ENCODE measurements at regions not wholly inside any gene's neighbourhood (a gene's known extent, or its start where the extent isn't known, plus 50 kb on each side); places are given as distances from the start of the nearest gene placed in this dataset.

GRCh38 chr11:109349276-109350080 lies 72.5 kb upstream of the C11orf87 start:
- no peak for DNase-seq (ENCODE audit: low spot score, unreplicated experiment)
- Mint-ChIP-seq H3K9me3 (ENCODE audit: low read depth) (peaks cover 10% of the 10 kb centered on the region), H3K27me3 (peaks cover 58% of the 10 kb centered on the region), H3K36me3 (ENCODE audit: insufficient read depth) (no peaks in the 10 kb centered on the region), H3K4me1 (ENCODE audit: low read depth) (peaks cover 9% of the 10 kb centered on the region), H3K4me3 (ENCODE audit: low read depth) (no peak overlapping the region), H3K27ac (no peak overlapping the region)
- TF ChIP-seq, protein P1, sequence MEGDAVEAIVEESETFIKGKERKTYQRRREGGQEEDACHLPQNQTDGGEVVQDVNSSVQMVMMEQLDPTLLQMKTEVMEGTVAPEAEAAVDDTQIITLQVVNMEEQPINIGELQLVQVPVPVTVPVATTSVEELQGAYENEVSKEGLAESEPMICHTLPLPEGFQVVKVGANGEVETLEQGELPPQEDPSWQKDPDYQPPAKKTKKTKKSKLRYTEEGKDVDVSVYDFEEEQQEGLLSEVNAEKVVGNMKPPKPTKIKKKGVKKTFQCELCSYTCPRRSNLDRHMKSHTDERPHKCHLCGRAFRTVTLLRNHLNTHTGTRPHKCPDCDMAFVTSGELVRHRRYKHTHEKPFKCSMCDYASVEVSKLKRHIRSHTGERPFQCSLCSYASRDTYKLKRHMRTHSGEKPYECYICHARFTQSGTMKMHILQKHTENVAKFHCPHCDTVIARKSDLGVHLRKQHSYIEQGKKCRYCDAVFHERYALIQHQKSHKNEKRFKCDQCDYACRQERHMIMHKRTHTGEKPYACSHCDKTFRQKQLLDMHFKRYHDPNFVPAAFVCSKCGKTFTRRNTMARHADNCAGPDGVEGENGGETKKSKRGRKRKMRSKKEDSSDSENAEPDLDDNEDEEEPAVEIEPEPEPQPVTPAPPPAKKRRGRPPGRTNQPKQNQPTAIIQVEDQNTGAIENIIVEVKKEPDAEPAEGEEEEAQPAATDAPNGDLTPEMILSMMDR (IDR thresholded peaks at IDR 0.05; ENCODE audit: unreplicated experiment) = no peak

DNA sequence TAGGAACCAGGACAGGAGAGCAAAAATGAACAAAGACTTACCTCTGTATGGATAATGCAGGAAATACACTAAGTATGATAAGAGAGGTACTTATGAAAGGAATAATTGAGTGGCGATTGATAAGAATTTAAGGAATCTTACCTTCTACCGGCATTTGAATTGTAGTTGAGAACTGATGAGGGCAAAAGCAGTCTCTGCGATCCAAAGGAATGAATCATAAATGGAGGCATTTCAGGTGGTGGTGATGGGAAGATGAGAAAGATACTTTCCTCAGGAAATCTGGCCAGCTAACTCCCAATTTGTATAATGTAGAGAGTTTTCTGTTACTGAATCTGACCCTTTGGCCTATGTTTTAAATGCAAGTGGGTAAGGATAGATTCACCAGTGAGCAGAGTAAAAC lies 71.9 kb upstream of the C11orf87 start:
- DNase-seq (ENCODE audit: low spot score, unreplicated experiment) = no peak

DNA sequence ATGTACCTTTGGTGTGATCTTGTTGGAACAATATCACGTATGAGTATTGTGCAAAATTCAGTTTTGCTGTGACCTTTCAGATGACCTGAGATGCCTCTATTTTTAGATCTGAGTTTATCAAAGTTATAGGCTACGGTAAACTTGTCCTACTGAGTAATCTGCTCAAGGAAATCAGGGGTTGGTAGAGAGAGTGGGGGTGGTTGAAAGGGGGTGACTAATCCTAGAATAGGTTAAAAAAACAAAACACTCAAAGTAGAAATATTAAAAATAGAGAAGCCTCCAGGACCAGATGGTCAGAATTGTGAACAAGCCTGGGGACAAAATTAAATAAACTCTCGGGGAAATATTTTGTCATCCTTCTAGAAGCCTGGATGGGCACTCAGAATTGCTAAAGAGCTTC lies 59.9 kb upstream of the C11orf87 start:
- Mint-ChIP-seq H3K27me3 (peaks cover 19% of the 10 kb centered on the region), H3K4me3 (ENCODE audit: low read depth) (no peak overlapping the region), H3K27ac (no peak overlapping the region), H3K36me3 (ENCODE audit: insufficient read depth) (no peaks in the 10 kb centered on the region), H3K9me3 (ENCODE audit: low read depth) (no peaks in the 10 kb centered on the region), H3K4me1 (ENCODE audit: low read depth) (no peaks in the 10 kb centered on the region)
- no peak for DNase-seq (ENCODE audit: low spot score, unreplicated experiment)
- TF ChIP-seq, protein P1 (IDR thresholded peaks at IDR 0.05; ENCODE audit: unreplicated experiment) = no peak

More for the DNA sequence above, 71.9 kb upstream of the C11orf87 start:
- Mint-ChIP-seq H3K27me3 (peaks cover 58% of the 10 kb centered on the region), H3K9me3 (ENCODE audit: low read depth) (peaks cover 10% of the 10 kb centered on the region), H3K4me3 (ENCODE audit: low read depth) (no peak overlapping the region), H3K36me3 (ENCODE audit: insufficient read depth) (no peaks in the 10 kb centered on the region), H3K27ac (no peak overlapping the region), H3K4me1 (ENCODE audit: low read depth) (peaks cover 9% of the 10 kb centered on the region)
- TF ChIP-seq, protein P1 (IDR thresholded peaks at IDR 0.05; ENCODE audit: unreplicated experiment) = no peak

- no peaks in the 10 kb centered on the region for H3K36me3 Mint-ChIP-seq (ENCODE audit: insufficient read depth)
- TF ChIP-seq, protein P1 (IDR thresholded peaks at IDR 0.05; ENCODE audit: unreplicated experiment) = no peak
- peaks cover 17% of the 10 kb centered on the region for H3K27me3 Mint-ChIP-seq
- peaks cover 5% of the 10 kb centered on the region for H3K9me3 Mint-ChIP-seq (ENCODE audit: low read depth)
- H3K27ac Mint-ChIP-seq = no peak overlapping the region
- no peak overlapping the region for H3K4me3 Mint-ChIP-seq (ENCODE audit: low read depth)
- DNase-seq (ENCODE audit: low spot score, unreplicated experiment) = no peak
- H3K4me1 Mint-ChIP-seq (ENCODE audit: low read depth) = no peaks in the 10 kb centered on the region
Observed at GRCh38 chr11:109363682-109364081, 58.3 kb upstream of the C11orf87 start.

- H3K9me3 Mint-ChIP-seq (ENCODE audit: low read depth) = peaks cover 13% of the 10 kb centered on the region
- no peaks in the 10 kb centered on the region for H3K4me1 Mint-ChIP-seq (ENCODE audit: low read depth)
- peaks cover 17% of the 10 kb centered on the region for H3K27me3 Mint-ChIP-seq
- DNase-seq (ENCODE audit: low spot score, unreplicated experiment) = no peak
- H3K4me3 Mint-ChIP-seq (ENCODE audit: low read depth) = no peak overlapping the region
- no peak overlapping the region for H3K27ac Mint-ChIP-seq
- no peaks in the 10 kb centered on the region for H3K36me3 Mint-ChIP-seq (ENCODE audit: insufficient read depth)
- TF ChIP-seq, protein P1 (IDR thresholded peaks at IDR 0.05; ENCODE audit: unreplicated experiment) = no peak
Observed at GRCh38 chr11:109364851-109365250, 57.1 kb upstream of the C11orf87 start.

Data from progenitor cell of endocrine pancreas (in vitro differentiated cells).